KG1 (cell line): ENCODE measurements at regions not wholly inside any gene's neighbourhood (a gene's known extent, or its start where the extent isn't known, plus 50 kb on each side); places are given as distances from the start of the nearest gene placed in this dataset.
"Not testable (repeated sequence)": the region's sequence is repeated elsewhere in the genome, so short reads cannot be mapped to it uniquely, and the experiment has no call there.

Experiments
- DNase-seq: peaks from one replicate; lab custom pipeline; 2025; lab: John Stamatoyannopoulos, UW

GRCh38 chr7:41465571-41465970, 237.3 kb downstream of the INHBA start:
- no peak for DNase-seq

- DNase-seq, result no peak
Observed at GRCh38 chr7:41463770-41464470, 239.0 kb downstream of the INHBA start.

DNA sequence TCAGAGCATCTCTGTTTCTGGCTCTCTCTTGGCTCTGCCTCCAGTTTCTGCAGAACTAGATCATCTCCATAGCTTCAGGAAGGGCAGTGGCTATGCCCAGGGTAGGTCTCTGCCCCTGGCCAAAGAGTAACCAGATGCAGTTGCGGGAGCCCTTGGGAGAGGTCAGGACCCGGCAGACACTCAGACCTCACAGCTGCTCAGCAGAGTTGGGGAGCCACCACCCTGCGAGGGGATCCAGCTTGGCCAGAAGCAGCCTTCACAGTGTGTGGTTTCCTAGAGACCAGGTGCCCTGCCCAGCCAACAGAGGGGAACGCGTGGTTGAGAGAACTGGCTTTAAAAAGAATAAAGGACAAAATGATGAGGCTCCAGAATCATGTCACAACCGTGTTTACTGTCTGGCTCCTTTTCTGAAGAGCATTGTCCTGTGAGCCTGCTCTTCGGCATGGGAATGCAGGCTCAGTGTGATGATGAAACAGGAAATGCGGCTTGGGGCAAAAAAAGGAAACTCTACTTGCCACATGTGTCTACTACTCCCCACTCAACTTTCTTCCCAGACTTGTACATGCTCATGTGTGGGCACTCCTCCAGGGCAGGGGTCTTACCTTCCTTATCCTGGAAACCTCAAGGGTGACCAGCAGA, 243.1 kb downstream of the INHBA start:
- no peak for DNase-seq

DNA sequence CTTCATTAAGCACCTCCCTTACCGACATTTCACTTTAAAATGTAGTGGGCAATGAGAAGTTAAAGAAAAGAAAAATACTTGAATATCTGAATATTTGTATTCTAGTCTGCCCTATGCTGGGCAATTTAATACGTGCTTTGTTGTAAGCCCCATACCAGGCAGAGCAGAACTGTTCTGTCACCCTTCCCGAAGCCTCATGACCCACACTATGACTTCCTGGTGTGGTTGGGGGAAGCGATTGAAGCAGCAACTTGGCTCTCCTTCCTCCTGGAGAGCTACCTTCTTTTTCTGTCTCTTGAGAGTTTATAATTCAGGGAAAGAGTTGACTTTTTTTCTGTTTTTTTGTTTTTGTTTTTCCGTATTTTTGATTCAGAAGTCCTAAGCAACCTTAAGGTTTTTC, 243.7 kb downstream of the INHBA start:
- DNase-seq, result no peak

DNA sequence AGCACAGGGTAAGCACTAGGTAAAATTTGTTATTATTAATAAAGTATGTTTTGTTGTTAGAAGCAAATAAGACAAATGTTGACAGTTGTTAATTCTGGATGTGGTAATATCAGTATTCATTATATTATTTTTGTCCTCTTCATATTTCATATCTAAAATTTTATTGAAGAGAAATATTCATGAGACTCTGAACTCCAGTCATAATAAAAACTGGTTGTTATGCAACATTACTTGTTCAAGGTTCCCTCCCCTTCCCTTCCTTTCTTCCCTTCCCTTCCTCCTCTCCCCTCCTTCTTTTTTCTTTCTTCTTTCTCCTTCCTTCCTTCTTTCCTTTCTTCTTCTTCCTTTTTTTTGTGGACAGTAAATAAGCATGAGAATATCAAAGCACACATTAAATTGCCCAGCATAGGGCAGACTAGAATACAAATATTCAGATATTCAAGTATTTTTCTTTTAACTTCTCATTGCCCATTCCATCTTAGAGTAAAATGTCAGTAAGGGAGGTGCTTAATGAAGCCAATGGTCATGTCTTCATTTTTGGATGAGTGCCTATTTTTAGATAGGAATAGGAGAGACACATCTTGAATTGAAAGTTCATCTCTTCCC, 245.0 kb downstream of the INHBA start:
- no peak for DNase-seq

DNA sequence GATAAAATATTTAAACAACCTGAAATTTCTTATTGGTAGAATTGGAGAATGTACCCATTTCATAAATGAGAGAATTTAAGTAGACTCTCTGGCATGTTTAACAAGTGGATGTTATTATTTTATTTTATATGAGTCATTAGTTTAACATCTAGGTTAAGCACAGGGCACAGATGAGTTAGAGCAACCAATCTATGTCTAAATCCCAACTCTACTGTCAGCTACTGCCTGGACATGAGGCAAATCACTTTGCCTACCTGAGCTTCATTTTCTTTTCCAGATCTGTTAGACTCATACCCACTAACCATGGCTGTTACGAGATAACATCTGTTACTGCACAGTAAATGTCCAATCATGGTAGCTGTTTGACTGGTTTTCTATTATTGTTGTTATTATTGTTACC, 251.1 kb downstream of the INHBA start:
- DNase-seq, result no peak

DNA sequence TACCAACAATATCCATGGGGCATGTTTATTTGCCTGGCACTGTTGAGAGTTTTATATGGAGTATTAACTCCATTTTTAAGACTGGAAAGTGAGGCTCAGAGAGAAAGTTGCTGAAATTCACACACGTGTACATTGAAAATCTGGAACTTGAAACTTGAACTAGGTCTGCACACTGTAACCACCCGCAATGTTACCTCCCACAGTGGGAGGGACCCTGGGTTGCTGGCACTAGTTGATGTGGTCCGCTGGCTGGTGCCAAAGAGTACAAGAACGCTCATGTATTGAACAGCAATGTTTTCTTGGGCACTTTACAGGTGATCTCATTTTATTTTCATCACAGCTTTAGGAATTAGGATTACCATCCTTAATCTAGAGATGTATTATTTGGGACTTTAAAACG, 253.2 kb downstream of the INHBA start:
- DNase-seq, result no peak

DNA sequence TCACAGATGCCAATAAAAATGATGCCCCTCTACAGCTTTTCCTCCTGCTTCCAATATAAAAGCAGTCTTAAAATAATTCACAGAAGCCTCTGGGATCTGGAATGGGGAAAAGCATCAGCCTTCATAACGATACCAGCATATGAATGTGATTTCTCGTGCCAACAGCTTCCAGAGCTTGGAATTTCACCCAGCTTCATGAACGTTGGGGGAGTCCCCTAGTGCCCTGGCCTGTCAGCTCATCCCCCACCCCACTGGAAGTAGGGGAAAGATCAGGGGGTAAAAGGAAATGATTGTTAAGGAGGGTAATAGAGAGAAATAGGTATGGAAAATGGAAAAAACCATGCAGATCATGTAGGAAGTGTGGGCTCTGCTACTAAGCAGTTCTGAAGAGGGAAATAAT, 253.6 kb downstream of the INHBA start:
- DNase-seq, result no peak

GRCh38 chr7:41448104-41448503, 254.8 kb downstream of the INHBA start:
- DNase-seq, result no peak

GRCh38 chr7:41447450-41448042, 255.3 kb downstream of the INHBA start:
- no peak for DNase-seq

DNA sequence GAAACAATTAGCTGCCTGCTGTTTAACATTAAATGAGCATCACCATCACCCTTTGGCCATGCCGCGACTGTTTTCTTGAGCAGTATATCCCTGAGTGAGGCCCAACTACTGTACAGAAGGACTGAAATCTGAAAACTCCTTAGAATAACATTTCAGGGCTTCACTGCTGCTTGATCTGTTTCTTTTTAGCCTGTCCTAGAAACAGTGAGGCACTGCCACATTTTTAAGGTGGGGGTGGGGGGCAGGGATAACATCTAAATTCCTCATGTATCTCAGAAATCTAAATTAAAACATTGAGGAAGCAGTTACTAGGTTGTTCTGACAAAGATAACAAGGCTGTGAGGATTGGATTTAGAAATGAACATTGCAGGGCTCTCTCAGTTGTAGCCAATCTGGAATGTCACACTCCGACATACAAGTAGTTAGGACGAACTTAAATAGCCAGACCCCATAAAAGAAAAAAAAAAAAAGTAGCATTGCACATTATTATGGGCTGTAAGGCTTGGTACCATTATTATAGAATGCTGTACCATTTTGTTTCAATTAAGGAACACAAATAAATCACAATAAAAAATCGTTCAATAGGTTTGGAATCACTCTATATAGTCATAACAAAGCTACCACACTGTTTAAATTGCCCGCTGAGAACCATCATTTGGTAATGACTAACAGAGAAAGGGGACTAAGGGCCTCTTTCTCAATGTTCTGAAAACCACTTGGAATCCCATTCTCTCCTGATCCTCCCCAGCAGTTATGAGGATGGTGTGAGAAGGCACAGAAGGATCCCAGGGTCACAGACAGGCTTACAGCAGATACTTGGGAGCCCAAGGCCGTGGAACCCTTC, 256.1 kb downstream of the INHBA start:
- DNase-seq, result no peak

GRCh38 chr7:41445946-41446345, 256.9 kb downstream of the INHBA start:
- DNase-seq, result no peak

DNA sequence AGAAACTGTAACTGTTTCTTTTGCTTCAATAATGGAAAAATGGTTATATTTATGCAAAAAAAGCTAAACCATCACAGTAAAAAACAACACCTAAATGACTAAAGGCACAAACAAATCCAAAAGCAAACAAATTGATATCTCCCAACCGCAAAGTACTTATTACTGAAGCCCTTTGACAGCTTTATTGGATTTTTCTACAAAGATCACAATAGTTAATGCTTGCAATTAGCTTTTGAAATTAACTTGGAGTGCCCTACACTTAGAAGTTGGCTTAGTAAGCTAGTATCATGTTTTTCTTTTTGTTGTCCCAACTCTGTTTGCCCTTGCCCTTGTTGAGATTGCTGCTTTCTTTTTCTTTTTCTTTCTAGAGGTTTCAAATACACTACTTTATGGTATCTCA, 257.5 kb downstream of the INHBA start:
- DNase-seq, result no peak

GRCh38 chr7:41439515-41439879, 263.4 kb downstream of the INHBA start:
- DNase-seq, result no peak

- no peak for DNase-seq
Observed at GRCh38 chr7:41438705-41439514, 264.0 kb downstream of the INHBA start.

- no peak for DNase-seq
Observed at GRCh38 chr7:41437257-41438196, 265.4 kb downstream of the INHBA start.

DNA sequence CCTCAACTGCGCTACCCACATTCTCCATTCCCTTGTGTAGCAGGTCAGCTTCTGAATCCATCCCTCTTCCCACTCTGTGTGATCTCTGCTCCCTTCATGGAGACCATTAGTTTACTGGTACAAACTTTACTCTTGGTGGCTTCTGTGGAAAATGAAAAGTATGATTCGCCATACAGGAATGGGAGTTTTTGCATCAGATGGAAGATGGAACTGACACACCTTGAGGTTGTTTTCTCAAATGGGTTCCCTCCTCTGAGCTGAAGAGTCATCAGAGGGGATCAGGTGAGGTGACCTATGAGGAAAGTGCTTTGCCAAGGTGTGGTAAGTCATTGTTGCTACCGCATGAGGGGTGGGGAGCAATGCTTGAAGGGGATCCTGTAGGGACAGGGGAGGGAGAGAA, 266.8 kb downstream of the INHBA start:
- DNase-seq, result no peak

GRCh38 chr7:41435020-41435419, 267.9 kb downstream of the INHBA start:
- DNase-seq, result not testable (repeated sequence)

DNA sequence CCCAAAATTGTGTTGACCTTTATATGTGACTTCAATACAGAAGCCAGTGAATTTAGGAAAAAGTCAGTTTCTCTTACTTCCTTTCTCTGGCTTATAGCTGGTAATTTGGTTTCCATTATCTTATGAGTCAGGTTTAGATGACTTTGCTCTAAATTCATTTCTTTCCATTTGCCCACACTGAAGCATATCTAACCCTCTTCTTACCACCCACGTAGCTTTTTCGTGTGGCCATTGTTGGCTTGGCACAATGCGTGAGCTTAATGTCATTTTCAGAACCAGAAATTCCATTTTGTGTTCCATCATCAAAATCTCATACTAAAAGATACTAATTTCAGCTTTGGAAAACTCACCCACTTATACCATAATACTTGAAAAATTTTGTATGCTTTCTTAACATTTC, 271.2 kb downstream of the INHBA start:
- no peak for DNase-seq

DNA sequence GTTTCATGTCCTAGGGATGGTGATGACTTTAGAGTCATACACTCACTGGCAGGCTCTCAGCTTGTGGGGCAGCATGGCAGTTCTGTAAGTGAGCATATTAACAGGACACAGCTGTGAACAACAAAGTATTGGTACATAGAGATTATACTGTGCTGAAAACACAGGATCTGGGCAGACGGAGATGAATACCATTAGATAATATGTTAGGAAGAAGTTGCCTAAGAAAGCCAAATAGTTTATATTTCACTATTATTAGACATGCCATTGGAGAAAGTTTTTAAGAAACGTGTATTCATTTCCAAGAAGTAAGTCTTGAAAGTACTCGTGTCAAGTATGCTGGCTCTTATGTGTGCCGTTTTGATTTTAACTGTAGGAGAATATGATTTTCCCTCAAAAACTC, 274.5 kb downstream of the INHBA start:
- no peak for DNase-seq
